Activated CD4-positive, alpha-beta T cell treated with anti-CD3 and anti-CD28 coated beads, Interleukin-2, amount 10 ng/mL, durations not matched to agents 24 days and 14 days (primary cell): ENCODE measurements at regions not wholly inside any gene's neighbourhood (a gene's known extent, or its start where the extent isn't known, plus 50 kb on each side); places are given as distances from the start of the nearest gene placed in this dataset.

Experiments used
- DNase-seq: peaks from one replicate; pipeline ENCODE4 v3.0.0; 2022
- H3K27ac Mint-ChIP-seq: one replicate; pipeline ENCODE4 v1.8.0; 2022; ENCODE audit warnings: mild to moderate bottlenecking, mixed read lengths
- H3K27me3 Mint-ChIP-seq: one replicate; pipeline ENCODE4 v1.8.0; 2022; ENCODE audit warnings: mixed read lengths
- H3K36me3 Mint-ChIP-seq: one replicate; pipeline ENCODE4 v1.8.0; 2022; ENCODE audit warnings: low read depth, mild to moderate bottlenecking, mixed read lengths
- H3K4me1 Mint-ChIP-seq: one replicate; pipeline ENCODE4 v1.8.0; 2021; ENCODE audit warnings: mixed read lengths
- H3K4me3 Mint-ChIP-seq: one replicate; pipeline ENCODE4 v1.8.0; 2022; ENCODE audit warnings: mild to moderate bottlenecking, moderate library complexity, mixed read lengths
- H3K9me3 Mint-ChIP-seq: one replicate; pipeline ENCODE4 v1.8.0; 2021; ENCODE audit warnings: mixed read lengths
- intact Hi-C: fragments of 100-400 bp; cut with micrococcal nuclease; formaldehyde crosslinking; loops from one replicate; pipeline ENCODE4 v1.15.1; 2023

GRCh38 chr14:86022031-86022629 lies 492.2 kb downstream of the FLRT2 start:
- Mint-ChIP-seq H3K27me3 (no peaks in the 10 kb centered on the region), H3K27ac (no peak overlapping the region), H3K4me1 (no peaks in the 10 kb centered on the region), H3K9me3 (peaks cover 9% of the 10 kb centered on the region), H3K36me3 (no peaks in the 10 kb centered on the region), H3K4me3 (no peak overlapping the region)
- intact Hi-C loops: no loop called here
- no peak for DNase-seq

GRCh38 chr14:86020841-86021240 lies 490.9 kb downstream of the FLRT2 start:
- intact Hi-C loops: no loop called here
- no peaks in the 10 kb centered on the region for H3K27me3 Mint-ChIP-seq
- H3K27ac Mint-ChIP-seq: no peak overlapping the region
- no peak overlapping the region for H3K4me3 Mint-ChIP-seq
- H3K36me3 Mint-ChIP-seq: no peaks in the 10 kb centered on the region
- DNase-seq: no peak
- peaks cover 9% of the 10 kb centered on the region for H3K9me3 Mint-ChIP-seq
- no peaks in the 10 kb centered on the region for H3K4me1 Mint-ChIP-seq

- Mint-ChIP-seq H3K27me3 (no peaks in the 10 kb centered on the region), H3K27ac (no peak overlapping the region), H3K9me3 (peaks cover 2% of the 10 kb centered on the region), H3K4me1 (no peaks in the 10 kb centered on the region), H3K4me3 (no peak overlapping the region), H3K36me3 (no peaks in the 10 kb centered on the region)
- intact Hi-C loops: no loop called here
- no peak for DNase-seq
These were observed 486.0 kb downstream of the FLRT2 start for GRCh38 chr14:86015941-86016340.

- H3K27ac Mint-ChIP-seq: no peak overlapping the region
- no peak overlapping the region for H3K4me3 Mint-ChIP-seq
- H3K9me3 Mint-ChIP-seq: no peaks in the 10 kb centered on the region
- H3K36me3 Mint-ChIP-seq: no peaks in the 10 kb centered on the region
- H3K4me1 Mint-ChIP-seq: no peaks in the 10 kb centered on the region
- DNase-seq: no peak
- intact Hi-C loops: no loop called here
- H3K27me3 Mint-ChIP-seq: no peaks in the 10 kb centered on the region
These were observed 485.6 kb downstream of the FLRT2 start for GRCh38 chr14:86015511-86015910.

- no peaks in the 10 kb centered on the region for H3K4me1 Mint-ChIP-seq
These were observed 483.7 kb downstream of the FLRT2 start for GRCh38 chr14:86013641-86014040.

GRCh38 chr14:86012461-86012860 lies 482.5 kb downstream of the FLRT2 start:
- no peak overlapping the region for H3K4me3 Mint-ChIP-seq
- no peaks in the 10 kb centered on the region for H3K27me3 Mint-ChIP-seq
- H3K4me1 Mint-ChIP-seq: no peaks in the 10 kb centered on the region
- no peak overlapping the region for H3K27ac Mint-ChIP-seq
- H3K9me3 Mint-ChIP-seq: no peaks in the 10 kb centered on the region
- intact Hi-C loops: no loop called here
- no peak for DNase-seq
- no peaks in the 10 kb centered on the region for H3K36me3 Mint-ChIP-seq

More at GRCh38 chr14:86013641-86014040, 483.7 kb downstream of the FLRT2 start:
- H3K36me3 Mint-ChIP-seq: no peaks in the 10 kb centered on the region
- no peak overlapping the region for H3K27ac Mint-ChIP-seq
- no peak for DNase-seq
- H3K4me3 Mint-ChIP-seq: no peak overlapping the region
- intact Hi-C loops: no loop called here
- no peaks in the 10 kb centered on the region for H3K9me3 Mint-ChIP-seq
- H3K27me3 Mint-ChIP-seq: no peaks in the 10 kb centered on the region

- DNase-seq: no peak
- Mint-ChIP-seq H3K9me3 (no peaks in the 10 kb centered on the region), H3K4me1 (no peaks in the 10 kb centered on the region), H3K36me3 (no peaks in the 10 kb centered on the region), H3K27ac (no peak overlapping the region), H3K27me3 (no peaks in the 10 kb centered on the region), H3K4me3 (no peak overlapping the region)
- intact Hi-C loops: no loop called here
These were observed 474.1 kb downstream of the FLRT2 start for GRCh38 chr14:86003998-86004397.

- intact Hi-C loops: no loop called here
- Mint-ChIP-seq H3K4me1 (no peaks in the 10 kb centered on the region), H3K27me3 (no peaks in the 10 kb centered on the region), H3K4me3 (no peak overlapping the region), H3K9me3 (no peaks in the 10 kb centered on the region), H3K27ac (no peak overlapping the region), H3K36me3 (no peaks in the 10 kb centered on the region)
- DNase-seq: no peak
These were observed 466.6 kb downstream of the FLRT2 start for GRCh38 chr14:85996551-85996950.

- intact Hi-C loops: no loop called here
- H3K9me3 Mint-ChIP-seq: no peaks in the 10 kb centered on the region
- no peaks in the 10 kb centered on the region for H3K4me1 Mint-ChIP-seq
- H3K27ac Mint-ChIP-seq: no peak overlapping the region
- no peaks in the 10 kb centered on the region for H3K36me3 Mint-ChIP-seq
- no peak for DNase-seq
- no peak overlapping the region for H3K4me3 Mint-ChIP-seq
- H3K27me3 Mint-ChIP-seq: no peaks in the 10 kb centered on the region
These were observed 461.2 kb downstream of the FLRT2 start for GRCh38 chr14:85991156-85991555.

- Mint-ChIP-seq H3K36me3 (no peaks in the 10 kb centered on the region), H3K27ac (no peak overlapping the region), H3K4me3 (no peak overlapping the region), H3K4me1 (no peaks in the 10 kb centered on the region), H3K9me3 (peaks cover 4% of the 10 kb centered on the region), H3K27me3 (no peaks in the 10 kb centered on the region)
- intact Hi-C loops: no loop called here
- no peak for DNase-seq
These were observed 458.0 kb downstream of the FLRT2 start for GRCh38 chr14:85987907-85988306.

- DNase-seq: no peak
- Mint-ChIP-seq H3K36me3 (no peaks in the 10 kb centered on the region), H3K27me3 (no peaks in the 10 kb centered on the region), H3K4me1 (no peaks in the 10 kb centered on the region), H3K27ac (no peak overlapping the region), H3K9me3 (peaks cover 4% of the 10 kb centered on the region), H3K4me3 (no peak overlapping the region)
- intact Hi-C loops: no loop called here
These were observed 457.3 kb downstream of the FLRT2 start for GRCh38 chr14:85987292-85987691.

GRCh38 chr14:85978582-85979250 lies 448.8 kb downstream of the FLRT2 start:
- Mint-ChIP-seq H3K27me3 (no peaks in the 10 kb centered on the region), H3K4me1 (no peaks in the 10 kb centered on the region), H3K36me3 (peaks cover 3% of the 10 kb centered on the region), H3K9me3 (no peaks in the 10 kb centered on the region), H3K4me3 (no peak overlapping the region), H3K27ac (no peak overlapping the region)
- no peak for DNase-seq
- intact Hi-C loops: no loop called here

GRCh38 chr14:85974602-85975001 lies 444.7 kb downstream of the FLRT2 start:
- Mint-ChIP-seq H3K4me1 (no peaks in the 10 kb centered on the region), H3K4me3 (no peak overlapping the region), H3K27ac (no peak overlapping the region), H3K27me3 (no peaks in the 10 kb centered on the region), H3K36me3 (peaks cover 3% of the 10 kb centered on the region), H3K9me3 (peaks cover 6% of the 10 kb centered on the region)
- no peak for DNase-seq
- intact Hi-C loops: no loop called here

GRCh38 chr14:85963486-85963885 lies 433.5 kb downstream of the FLRT2 start:
- no peaks in the 10 kb centered on the region for H3K4me1 Mint-ChIP-seq
- no peaks in the 10 kb centered on the region for H3K9me3 Mint-ChIP-seq
- DNase-seq: no peak
- intact Hi-C loops: no loop called here
- H3K36me3 Mint-ChIP-seq: no peaks in the 10 kb centered on the region
- H3K27me3 Mint-ChIP-seq: no peaks in the 10 kb centered on the region
- no peak overlapping the region for H3K4me3 Mint-ChIP-seq
- H3K27ac Mint-ChIP-seq: no peak overlapping the region

- Mint-ChIP-seq H3K27me3 (no peaks in the 10 kb centered on the region), H3K36me3 (no peaks in the 10 kb centered on the region), H3K4me1 (no peaks in the 10 kb centered on the region), H3K9me3 (no peaks in the 10 kb centered on the region), H3K27ac (no peak overlapping the region), H3K4me3 (no peak overlapping the region)
- intact Hi-C loops: no loop called here
- DNase-seq: no peak
These were observed 430.8 kb downstream of the FLRT2 start for GRCh38 chr14:85960756-85961155.
